Esophagus squamous epithelium (tissue), 5 donors: ENCODE measurements at regions not wholly inside any gene's neighbourhood (a gene's known extent, or its start where the extent isn't known, plus 50 kb on each side); places are given as distances from the start of the nearest gene placed in this dataset.
A peak's percentile ranks its signal among the peaks of the same experiment; 100 is the strongest.

Experiments used
- DNase-seq: peaks from one replicate; lab custom pipeline; 2025; lab: John Stamatoyannopoulos, UW
- H3K27ac ChIP-seq, 4 donors: fragments of 200-600 bp; sonication (generic); one replicate each; pipeline ENCODE4 v1.5.1; 2016 to 2019; ENCODE audit warnings: mild to moderate bottlenecking in 1 of 4
- H3K27me3 ChIP-seq, 4 donors: fragments of 200-600 bp; sonication (generic); 1 replicate in 3 of 4; 2 replicates in 1 of 4; pipeline versions ENCODE4 v1.5.1 to v1.6.0; 2017 to 2021; ENCODE audit warnings: antibody characterized with exemption in 1 of 4
- H3K36me3 ChIP-seq, 3 donors: fragments of 200-600 bp; sonication (generic); one replicate each; pipeline ENCODE4 v1.5.1; 2016 to 2019
- H3K4me1 ChIP-seq, 3 donors: fragments of 200-600 bp; sonication (generic); one replicate each; pipeline ENCODE4 v1.5.1; 2017 to 2019
- H3K4me3 ChIP-seq, 4 donors: fragments of 200-600 bp; sonication (generic); 1 replicate in 3 of 4; 2 replicates in 1 of 4; pipeline ENCODE4 v1.5.1; 2016 to 2019; ENCODE audit warnings: mild to moderate bottlenecking in 2 of 4, moderate library complexity in 1 of 4
- H3K9me3 ChIP-seq, 3 donors: fragments of 200-600 bp; sonication (generic); one replicate each; pipeline ENCODE4 v1.5.1; 2016 to 2019
- CTCF ChIP-seq, 6 experiments: fragments of 450-650 bp in 4 of 6; fragments of 200-600 bp in 2 of 6; sonication (generic) in 2 of 6; IDR thresholded peaks; one replicate each; pipeline ENCODE4 v1.5.1; 2016 to 2019; ENCODE audit warnings: antibody characterized with exemption in 6 of 6, mild to moderate bottlenecking in 4 of 6, moderate library complexity in 4 of 6
- POLR2A ChIP-seq, 4 donors: fragments of 450-650 bp; IDR thresholded peaks; one replicate each; pipeline ENCODE4 v1.6.1; 2017; ENCODE audit warnings: antibody characterized with exemption in 4 of 4, mild to moderate bottlenecking in 4 of 4, moderate library complexity in 3 of 4
- WGBS, 2 donors: methylation state at CpG; one replicate each; pipeline ENCODE4 v1.1.5; 2018; 5-methylcytosine and 5-hydroxymethylcytosine counted together
- intact Hi-C: fragments of 100-400 bp; cut with DNase I; formaldehyde crosslinking; loops from one replicate; pipeline ENCODE4 v1.15.0; 2022
- donor health status: DM: yes; HTN: yes; CAD: no.

DNA sequence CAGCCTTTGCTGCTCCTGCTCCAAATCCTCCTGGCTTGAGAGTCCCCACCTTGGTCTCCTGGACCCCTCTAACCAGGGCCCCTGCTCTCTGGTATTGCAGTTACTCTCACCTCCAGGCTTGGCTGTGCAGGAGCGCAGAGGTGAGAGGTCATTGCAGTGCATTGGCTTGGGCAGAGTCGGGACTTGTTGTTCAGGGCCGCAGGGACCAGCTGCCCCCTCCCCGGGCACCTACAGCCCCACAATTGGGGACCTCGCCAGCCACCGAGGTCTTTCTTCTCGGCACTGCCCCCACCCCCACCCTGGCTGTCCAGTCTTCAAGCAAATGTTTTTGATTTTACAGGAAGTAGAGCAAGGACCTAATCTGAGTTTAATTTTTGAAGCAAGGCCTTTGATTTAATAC, 65.5 kb upstream of the FGF3 start:
- DNase-seq, result no peak
- Histone ChIP-seq H3K36me3 (no peaks in the 10 kb centered on the region), H3K27me3 (peaks cover 0 to 64% (median 0%) of the 10 kb centered on the region in 4 donors), H3K9me3 (no peaks in the 10 kb centered on the region), H3K27ac (no peak overlapping the region), H3K4me3 (no peak overlapping the region), H3K4me1 (no peaks in the 10 kb centered on the region)
- 60% methylated on average over 4 of the region's 7 CpGs; no CpG with 5 or more reads in 1 of the 2 donors for WGBS, 2 donors
- no peak for TF ChIP-seq POLR2A (IDR thresholded peaks at IDR 0.05)
- no peak for TF ChIP-seq CTCF (IDR thresholded peaks at IDR 0.05)
- intact Hi-C loops, result loop anchor here (5.0 to 10.0 kb wide), 2 partner anchors 180 to 202 kb away; partner anchors contain the start of gene FGF19

DNA sequence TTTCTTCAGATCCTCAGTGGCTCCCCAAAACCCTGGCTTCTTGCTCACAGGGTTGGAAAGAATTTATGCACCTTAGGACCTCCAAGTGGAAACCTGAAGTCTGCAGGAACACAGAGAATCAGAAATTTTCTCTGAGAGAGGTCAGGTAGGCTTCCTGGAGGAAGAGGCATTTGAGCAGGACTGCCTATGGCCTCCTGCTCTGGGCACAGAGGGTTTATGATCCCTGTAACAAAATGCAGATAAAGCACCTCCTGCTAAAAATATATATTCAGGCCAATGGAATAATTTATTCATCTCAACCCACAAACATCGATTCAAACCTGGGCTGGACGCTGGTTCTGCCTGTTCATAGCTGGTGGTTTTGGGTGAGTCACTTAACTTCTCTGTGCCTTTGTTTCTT, 68.1 kb upstream of the FGF3 start:
- H3K27ac ChIP-seq, result no peak overlapping the region
- no peak overlapping the region for H3K4me3 ChIP-seq
- peaks cover 0 to 12% (median 0%) of the 10 kb centered on the region in 3 donors for H3K4me1 ChIP-seq
- no peak for DNase-seq
- TF ChIP-seq CTCF (IDR thresholded peaks at IDR 0.05), result no peak
- TF ChIP-seq POLR2A (IDR thresholded peaks at IDR 0.05), result no peak
- intact Hi-C loops, result loop anchor here (5.0 to 10.0 kb wide), 2 partner anchors 183 to 205 kb away; partner anchors contain the start of gene FGF19
- H3K27me3 ChIP-seq, result peaks cover 0 to 64% (median 0%) of the 10 kb centered on the region in 4 donors
- no peaks in the 10 kb centered on the region for H3K9me3 ChIP-seq
- no peaks in the 10 kb centered on the region for H3K36me3 ChIP-seq
- 62 to 89% methylated on average over 2 of the region's 2 CpGs for WGBS, 2 donors

DNA sequence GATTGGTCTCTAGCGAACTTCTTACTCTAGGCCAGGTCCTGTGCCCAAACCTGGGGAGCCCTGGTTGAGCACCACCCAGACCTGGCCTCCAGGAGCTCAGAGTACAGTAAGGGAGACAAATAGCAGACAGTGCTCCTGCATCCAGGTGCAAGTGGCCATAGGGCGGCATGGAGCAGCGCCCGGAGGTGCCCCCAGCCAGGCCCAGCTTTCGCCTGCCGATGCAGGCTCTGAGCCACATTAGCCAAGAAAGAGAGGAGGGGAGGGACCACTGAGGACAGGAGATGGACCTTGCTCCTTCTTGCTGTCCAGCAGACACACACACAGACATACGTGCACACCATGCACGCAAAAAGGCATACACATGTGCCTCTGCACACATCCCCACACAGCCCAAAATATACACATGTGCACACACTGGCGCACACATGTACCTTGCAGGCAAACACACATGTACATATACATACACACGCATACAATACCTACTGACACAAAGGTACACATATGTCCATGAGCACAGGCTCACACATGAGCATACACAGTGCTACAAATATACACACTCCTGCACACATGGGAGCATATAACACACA, 68.7 kb upstream of the FGF3 start:
- Histone ChIP-seq H3K9me3 (no peaks in the 10 kb centered on the region), H3K4me3 (no peak overlapping the region), H3K4me1 (peaks cover 0 to 18% (median 0%) of the 10 kb centered on the region in 3 donors), H3K27ac (no peak overlapping the region), H3K27me3 (peaks cover 0 to 64% (median 0%) of the 10 kb centered on the region in 4 donors), H3K36me3 (no peaks in the 10 kb centered on the region)
- TF ChIP-seq CTCF (IDR thresholded peaks at IDR 0.05) (no peak), POLR2A (IDR thresholded peaks at IDR 0.05) (no peak)
- WGBS, 2 donors, result 81 to 83% methylated on average over 8 to 10 of the region's 10 CpGs
- intact Hi-C loops, result loop anchor here (5.0 to 10.0 kb wide), 2 partner anchors 183 to 206 kb away; partner anchors contain the start of gene FGF19
- DNase-seq, result no peak

DNA sequence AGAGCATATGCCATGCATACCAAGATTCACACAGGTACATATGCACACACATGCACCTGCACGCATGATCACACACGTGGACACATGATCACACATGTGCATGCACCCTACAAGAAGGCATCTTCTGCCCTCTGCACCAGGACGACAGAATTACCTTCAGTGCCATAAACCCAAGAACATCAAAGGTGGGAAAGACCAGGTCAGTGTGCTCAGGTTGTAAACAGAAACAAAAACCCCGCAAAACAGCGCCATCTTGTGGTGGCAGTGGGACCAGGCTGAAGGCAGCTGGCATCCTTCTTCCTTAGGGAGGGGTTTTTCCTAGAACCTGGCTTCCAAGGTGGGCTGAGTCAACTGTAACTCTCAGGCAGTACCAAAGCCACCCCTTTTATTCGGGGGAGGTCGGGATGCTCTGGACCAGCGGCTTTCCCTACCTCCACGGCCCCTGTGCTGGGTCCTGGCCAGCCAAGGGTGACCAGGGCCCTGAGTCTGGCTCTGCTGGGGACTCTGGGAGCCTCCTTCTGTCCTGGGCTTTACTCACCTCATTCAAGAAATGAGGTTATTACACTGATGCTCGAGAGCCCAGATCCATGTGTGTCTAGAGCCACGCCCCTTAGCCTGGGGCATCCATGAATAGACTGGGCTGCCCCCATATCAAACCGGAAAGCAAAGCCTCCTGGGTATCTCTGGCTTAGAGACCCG, 69.4 kb upstream of the FGF3 start:
- DNase-seq, result no peak
- intact Hi-C loops, result loop anchor here (5.0 to 10.0 kb wide), 2 partner anchors 184 to 206 kb away; partner anchors contain the start of gene FGF19
- Histone ChIP-seq H3K27me3 (peaks cover 0 to 65% (median 0%) of the 10 kb centered on the region in 4 donors), H3K4me1 (peaks cover 0 to 25% (median 0%) of the 10 kb centered on the region in 3 donors), H3K9me3 (no peaks in the 10 kb centered on the region), H3K4me3 (no peak overlapping the region), H3K27ac (no peak overlapping the region), H3K36me3 (no peaks in the 10 kb centered on the region)
- WGBS, 2 donors, result 17 to 30% methylated on average over 4 to 6 of the region's 13 CpGs
- TF ChIP-seq POLR2A (IDR thresholded peaks at IDR 0.05) (no peak), CTCF (IDR thresholded peaks at IDR 0.05) (peak; percentile 50 to 87 (median 72))
